Omental fat pad (tissue), 3 donors: ENCODE measurements at regions not wholly inside any gene's neighbourhood (a gene's known extent, or its start where the extent isn't known, plus 50 kb on each side); places are given as distances from the start of the nearest gene placed in this dataset.

ENCODE experiments used
- ATAC-seq: fragments of 150-250 bp; one replicate; pipeline ENCODE4 v1.9.1; 2016; ENCODE audit warnings: mild to moderate bottlenecking, moderate library complexity; ENCODE audit not compliant: low FRiP score
- DNase-seq: peaks from one replicate; pipeline ENCODE4 v3.0.0-alpha.2; 2019; ENCODE audit warnings: low spot score
- CTCF ChIP-seq, 3 donors: fragments of 450-650 bp; IDR thresholded peaks; one replicate each; pipeline ENCODE4 v1.5.1; 2016 to 2017; ENCODE audit warnings: antibody characterized with exemption in 3 of 3, mild to moderate bottlenecking in 3 of 3, moderate library complexity in 2 of 3

DNA sequence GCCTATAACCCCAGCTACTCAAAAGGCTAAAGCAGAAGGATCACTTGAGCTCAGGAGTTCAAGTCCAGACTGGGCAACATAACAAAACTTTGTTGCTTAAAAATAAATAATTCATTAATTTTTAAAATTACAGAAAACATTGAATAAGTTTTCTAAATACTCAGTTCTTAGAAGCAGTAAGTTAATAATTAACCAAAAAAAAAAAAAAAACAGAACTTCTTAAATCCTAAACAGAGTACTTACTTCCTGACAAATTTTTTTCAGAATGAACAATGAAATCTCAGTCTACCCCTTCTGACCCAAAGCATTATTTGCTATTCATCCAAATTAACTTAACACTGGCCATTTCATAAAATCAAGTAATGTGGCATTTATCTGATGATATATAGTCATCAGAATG, 65.4 kb upstream of the ARHGAP32 start:
- no peak for DNase-seq
- TF ChIP-seq CTCF (IDR thresholded peaks at IDR 0.05): no peak
- no peak for ATAC-seq

GRCh38 chr11:129252621-129253020, 60.5 kb upstream of the ARHGAP32 start:
- ATAC-seq: no peak

GRCh38 chr11:129251067-129251466, 58.9 kb upstream of the ARHGAP32 start:
- ATAC-seq (no peak), DNase-seq (no peak)
- TF ChIP-seq CTCF (IDR thresholded peaks at IDR 0.05): no peak

More at GRCh38 chr11:129252621-129253020, 60.5 kb upstream of the ARHGAP32 start:
- TF ChIP-seq CTCF (IDR thresholded peaks at IDR 0.05): no peak
- DNase-seq: no peak

DNA sequence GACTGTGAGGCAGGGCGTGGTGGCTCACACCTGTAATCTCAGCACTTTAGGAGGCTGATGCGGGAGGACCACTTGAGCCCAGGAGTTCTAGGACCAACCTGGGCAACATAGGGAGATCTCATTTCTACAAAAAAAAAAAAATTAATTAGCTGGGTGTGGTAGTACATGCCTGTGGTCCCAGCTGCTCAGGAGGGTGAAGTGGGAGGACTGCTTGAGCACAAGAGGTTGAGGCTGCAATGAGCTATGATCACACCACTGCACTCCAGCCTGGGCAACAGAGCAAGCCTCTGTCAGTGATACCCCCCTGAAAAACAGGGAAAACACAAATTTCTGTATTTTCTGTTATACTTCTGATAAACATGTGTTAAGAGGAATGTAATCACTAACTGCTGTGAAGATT, 57.8 kb upstream of the ARHGAP32 start:
- no peak for DNase-seq
- no peak for ATAC-seq
- TF ChIP-seq CTCF (IDR thresholded peaks at IDR 0.05): no peak

DNA sequence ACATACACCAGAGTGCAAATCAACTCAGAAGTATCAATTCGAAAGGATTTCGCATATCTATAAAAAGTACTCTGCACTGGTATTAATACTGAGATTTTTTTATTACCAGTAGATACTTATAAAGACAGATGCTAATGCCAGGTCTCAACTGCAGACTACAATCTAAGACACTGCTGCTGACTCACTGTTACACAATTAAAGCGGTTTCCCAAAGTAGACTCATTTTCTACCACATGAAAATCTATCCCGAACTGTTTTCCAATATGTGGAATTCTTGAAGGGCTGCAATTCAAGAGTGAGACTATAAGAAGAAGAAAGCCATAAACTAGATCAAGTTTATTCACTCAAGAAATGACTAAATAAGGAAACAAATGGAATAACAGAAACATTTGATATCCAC, 57.2 kb upstream of the ARHGAP32 start:
- no peak for DNase-seq
- TF ChIP-seq CTCF (IDR thresholded peaks at IDR 0.05): no peak
- peak; percentile 57 for ATAC-seq

DNA sequence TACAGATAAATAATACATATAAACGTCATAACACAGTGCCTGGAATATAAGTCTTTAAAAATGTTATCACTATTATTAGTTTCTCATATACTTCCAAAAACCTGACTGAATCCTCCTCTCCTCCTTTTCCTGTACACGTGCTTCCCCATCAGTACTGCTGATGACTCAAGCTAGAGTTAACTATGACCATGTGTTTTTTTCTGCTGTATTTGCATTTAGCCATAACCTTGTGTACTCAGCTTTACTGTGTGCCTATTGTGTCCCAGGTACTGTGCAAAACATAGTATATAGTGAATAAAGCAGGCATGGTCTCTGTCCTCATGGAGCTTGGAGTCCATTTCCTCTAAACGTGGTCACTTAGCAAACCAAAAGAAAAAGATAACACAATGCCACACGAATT, 56.5 kb upstream of the ARHGAP32 start:
- no peak for TF ChIP-seq CTCF (IDR thresholded peaks at IDR 0.05)
- DNase-seq: no peak
- peak; percentile 68 for ATAC-seq

GRCh38 chr11:129247135-129247534, 55.0 kb upstream of the ARHGAP32 start:
- ATAC-seq: no peak
- TF ChIP-seq CTCF (IDR thresholded peaks at IDR 0.05): no peak
- DNase-seq: no peak
